ENCODE measurements at regions not wholly inside any gene's neighbourhood (a gene's known extent, or its start where the extent isn't known, plus 50 kb on each side); places are given as distances from the start of the nearest gene placed in this dataset.
A peak's percentile ranks its signal among the peaks of the same experiment; 100 is the strongest.

GRCh38 chr6:168791917-168792316, 350.9 kb downstream of the SMOC2 start:
- no peak for DNase-seq (ENCODE audit: low read depth, low spot score)
- in situ Hi-C loops (cut with HindIII; ENCODE audit: low pct_unique_long_range_greater_than_20kb, low sequenced_read_pairs) = no loop called here

GRCh38 chr6:168789699-168790098, 348.7 kb downstream of the SMOC2 start:
- DNase-seq (ENCODE audit: low read depth, low spot score) = no peak
- in situ Hi-C loops (cut with HindIII; ENCODE audit: low pct_unique_long_range_greater_than_20kb, low sequenced_read_pairs) = no loop called here

GRCh38 chr6:168785720-168786511, 344.9 kb downstream of the SMOC2 start:
- DNase-seq (ENCODE audit: low read depth, low spot score) = no peak
- in situ Hi-C loops (cut with HindIII; ENCODE audit: low pct_unique_long_range_greater_than_20kb, low sequenced_read_pairs) = no loop called here

GRCh38 chr6:168784426-168784825, 343.4 kb downstream of the SMOC2 start:
- no peak for DNase-seq (ENCODE audit: low read depth, low spot score)
- in situ Hi-C loops (cut with HindIII; ENCODE audit: low pct_unique_long_range_greater_than_20kb, low sequenced_read_pairs) = no loop called here

- in situ Hi-C loops (cut with HindIII; ENCODE audit: low pct_unique_long_range_greater_than_20kb, low sequenced_read_pairs) = no loop called here
- no peak for DNase-seq (ENCODE audit: low read depth, low spot score)
These were observed 342.7 kb downstream of the SMOC2 start for GRCh38 chr6:168783720-168784119.

GRCh38 chr6:168782187-168782751, 341.3 kb downstream of the SMOC2 start:
- no peak for DNase-seq (ENCODE audit: low read depth, low spot score)
- in situ Hi-C loops (cut with HindIII; ENCODE audit: low pct_unique_long_range_greater_than_20kb, low sequenced_read_pairs) = no loop called here

- in situ Hi-C loops (cut with HindIII; ENCODE audit: low pct_unique_long_range_greater_than_20kb, low sequenced_read_pairs) = no loop called here
- no peak for DNase-seq (ENCODE audit: low read depth, low spot score)
These were observed 337.2 kb downstream of the SMOC2 start for GRCh38 chr6:168778201-168778600.

GRCh38 chr6:168774381-168774780, 333.4 kb downstream of the SMOC2 start:
- DNase-seq (ENCODE audit: low read depth, low spot score) = no peak
- in situ Hi-C loops (cut with HindIII; ENCODE audit: low pct_unique_long_range_greater_than_20kb, low sequenced_read_pairs) = no loop called here

GRCh38 chr6:168773788-168774187, 332.8 kb downstream of the SMOC2 start:
- DNase-seq (ENCODE audit: low read depth, low spot score) = no peak
- in situ Hi-C loops (cut with HindIII; ENCODE audit: low pct_unique_long_range_greater_than_20kb, low sequenced_read_pairs) = no loop called here

GRCh38 chr6:168765752-168766151, 324.8 kb downstream of the SMOC2 start:
- in situ Hi-C loops (cut with HindIII; ENCODE audit: low pct_unique_long_range_greater_than_20kb, low sequenced_read_pairs) = no loop called here
- DNase-seq (ENCODE audit: low read depth, low spot score) = no peak

- DNase-seq (ENCODE audit: low read depth, low spot score) = no peak
- in situ Hi-C loops (cut with HindIII; ENCODE audit: low pct_unique_long_range_greater_than_20kb, low sequenced_read_pairs) = no loop called here
These were observed 315.1 kb downstream of the SMOC2 start for GRCh38 chr6:168756009-168756634.

GRCh38 chr6:168746643-168747042, 305.7 kb downstream of the SMOC2 start:
- in situ Hi-C loops (cut with HindIII; ENCODE audit: low pct_unique_long_range_greater_than_20kb, low sequenced_read_pairs) = no loop called here
- no peak for DNase-seq (ENCODE audit: low read depth, low spot score)

- in situ Hi-C loops (cut with HindIII; ENCODE audit: low pct_unique_long_range_greater_than_20kb, low sequenced_read_pairs) = no loop called here
These were observed 305.0 kb downstream of the SMOC2 start for GRCh38 chr6:168746013-168746412.

GRCh38 chr6:168744861-168745260, 303.9 kb downstream of the SMOC2 start:
- DNase-seq (ENCODE audit: low read depth, low spot score) = no peak
- in situ Hi-C loops (cut with HindIII; ENCODE audit: low pct_unique_long_range_greater_than_20kb, low sequenced_read_pairs) = no loop called here

More at GRCh38 chr6:168746013-168746412, 305.0 kb downstream of the SMOC2 start:
- no peak for DNase-seq (ENCODE audit: low read depth, low spot score)

GRCh38 chr6:168741942-168742782, 301.2 kb downstream of the SMOC2 start:
- no peak for DNase-seq (ENCODE audit: low read depth, low spot score)
- in situ Hi-C loops (cut with HindIII; ENCODE audit: low pct_unique_long_range_greater_than_20kb, low sequenced_read_pairs) = no loop called here

GRCh38 chr6:168741305-168741704, 300.3 kb downstream of the SMOC2 start:
- in situ Hi-C loops (cut with HindIII; ENCODE audit: low pct_unique_long_range_greater_than_20kb, low sequenced_read_pairs) = no loop called here
- no peak for DNase-seq (ENCODE audit: low read depth, low spot score)

GRCh38 chr6:168739381-168739780, 298.4 kb downstream of the SMOC2 start:
- DNase-seq (ENCODE audit: low read depth, low spot score) = no peak
- in situ Hi-C loops (cut with HindIII; ENCODE audit: low pct_unique_long_range_greater_than_20kb, low sequenced_read_pairs) = no loop called here

GRCh38 chr6:168737481-168737880, 296.5 kb downstream of the SMOC2 start:
- in situ Hi-C loops (cut with HindIII; ENCODE audit: low pct_unique_long_range_greater_than_20kb, low sequenced_read_pairs) = no loop called here
- peak; percentile 38 for DNase-seq (ENCODE audit: low read depth, low spot score)

Data from SK-MEL-5 (cell line).